Activated naive CD4-positive, alpha-beta T cell treated with Interleukin-2 at 50 U/mL for 16 hours (primary cell): ENCODE measurements at regions not wholly inside any gene's neighbourhood (a gene's known extent, or its start where the extent isn't known, plus 50 kb on each side); places are given as distances from the start of the nearest gene placed in this dataset.

Experiments
- DNase-seq: peaks from one replicate; pipeline ENCODE4 v3.0.0-alpha.2; 2020

GRCh38 chr1:56019472-56019871 is 559.9 kb downstream of the PLPP3 start:
- no peak for DNase-seq

GRCh38 chr1:56017336-56017735 is 562.0 kb downstream of the PLPP3 start:
- no peak for DNase-seq

GRCh38 chr1:56003846-56004245 is 575.5 kb downstream of the PLPP3 start:
- DNase-seq = no peak

DNA sequence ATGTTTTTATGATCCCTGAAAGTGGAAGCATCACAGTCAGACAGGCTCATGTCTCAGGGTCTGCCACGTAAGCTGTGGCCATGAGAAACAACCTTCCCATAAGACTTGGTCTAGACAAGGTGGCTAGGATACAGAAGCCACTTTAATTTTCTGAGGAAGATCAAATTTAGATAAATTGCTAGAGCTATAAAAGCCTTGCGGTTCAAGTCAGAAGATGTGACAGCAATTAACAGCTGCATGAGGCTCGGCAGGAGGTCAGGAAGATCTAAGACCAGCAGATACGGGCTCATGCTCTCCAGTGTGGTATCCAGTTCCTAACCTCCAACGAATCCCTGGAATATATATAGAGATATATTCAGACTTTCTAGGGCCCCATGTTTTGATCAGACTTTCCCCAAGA is 577.1 kb downstream of the PLPP3 start:
- no peak for DNase-seq

DNA sequence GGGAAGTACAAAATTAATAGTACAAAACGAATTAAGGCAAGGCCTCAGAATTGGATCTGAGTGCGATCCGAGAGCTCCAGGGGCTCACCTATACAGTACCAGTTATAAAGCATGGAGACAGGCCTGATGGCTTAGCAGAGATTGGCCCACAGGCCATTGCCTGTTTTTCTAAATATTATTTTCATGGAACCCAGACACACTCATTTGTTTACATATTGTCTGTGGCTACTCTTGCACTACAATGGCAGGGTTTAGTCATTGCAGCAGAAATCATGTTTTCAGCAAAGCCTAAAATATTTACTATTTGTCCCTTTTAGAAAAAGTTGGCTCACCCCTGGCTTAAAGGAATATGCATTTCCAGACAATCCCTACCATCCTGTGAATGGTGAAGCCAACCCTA is 578.9 kb downstream of the PLPP3 start:
- no peak for DNase-seq

- no peak for DNase-seq
Observed at GRCh38 chr1:55997536-55997935, 581.8 kb downstream of the PLPP3 start.

GRCh38 chr1:55993646-55994318 is 585.6 kb downstream of the PLPP3 start:
- DNase-seq = no peak

- no peak for DNase-seq
Observed at GRCh38 chr1:55990007-55990406, 589.4 kb downstream of the PLPP3 start.

GRCh38 chr1:55988963-55989452 is 590.4 kb downstream of the PLPP3 start:
- DNase-seq = no peak

GRCh38 chr1:55987491-55988249 is 591.7 kb downstream of the PLPP3 start:
- no peak for DNase-seq

GRCh38 chr1:55986003-55986402 is 593.4 kb downstream of the PLPP3 start:
- DNase-seq = no peak

DNA sequence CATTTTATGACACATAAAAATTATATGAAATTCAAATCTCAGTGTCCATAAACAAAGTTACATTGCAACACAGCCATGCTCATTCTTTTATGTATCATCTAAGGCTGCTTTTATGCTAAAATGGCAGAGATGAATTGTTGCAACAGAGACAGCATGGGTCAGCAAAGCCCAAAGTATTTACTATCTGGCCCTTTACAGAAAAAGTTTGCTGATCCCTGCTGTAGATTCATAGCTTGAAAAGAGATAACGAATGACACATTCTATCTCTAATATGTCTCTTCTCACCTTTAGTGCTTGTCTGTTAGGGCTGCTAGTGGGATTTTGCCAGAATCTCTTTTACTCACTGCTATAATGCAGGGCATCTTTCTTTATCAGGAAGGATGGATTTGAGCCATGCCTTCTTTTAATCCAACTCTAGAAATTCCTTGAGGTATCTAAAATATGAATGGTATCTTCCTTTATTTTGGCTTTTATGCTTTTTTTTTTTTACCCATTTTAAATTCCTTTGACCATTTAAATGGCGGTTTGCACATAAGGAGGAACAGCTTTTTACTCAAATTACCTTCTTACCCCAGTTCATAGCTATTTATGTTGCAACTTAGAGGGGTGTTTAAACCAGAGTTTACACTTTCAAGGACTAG is 598.2 kb downstream of the PLPP3 start:
- DNase-seq = no peak

DNA sequence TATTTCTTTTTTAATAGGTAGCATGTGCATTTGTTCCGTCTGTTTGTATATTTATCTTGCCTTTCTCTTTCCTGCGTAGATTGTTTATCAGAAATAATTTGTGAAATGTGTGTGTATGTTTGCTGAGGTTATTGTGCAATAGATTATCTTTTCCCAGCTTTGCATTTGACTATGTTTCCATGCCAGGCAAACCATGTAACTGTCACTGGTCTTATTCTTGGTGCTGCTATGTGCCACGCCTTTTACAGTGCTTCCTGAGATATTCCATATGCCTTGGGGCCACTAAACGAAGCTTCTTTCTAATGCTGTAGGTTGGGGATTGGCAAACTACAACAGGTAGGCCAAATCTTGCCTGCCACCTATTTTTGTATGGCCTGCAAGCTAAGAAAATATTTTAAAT is 598.8 kb downstream of the PLPP3 start:
- no peak for DNase-seq

- no peak for DNase-seq
Observed at GRCh38 chr1:55974714-55975441, 604.5 kb downstream of the PLPP3 start.

DNA sequence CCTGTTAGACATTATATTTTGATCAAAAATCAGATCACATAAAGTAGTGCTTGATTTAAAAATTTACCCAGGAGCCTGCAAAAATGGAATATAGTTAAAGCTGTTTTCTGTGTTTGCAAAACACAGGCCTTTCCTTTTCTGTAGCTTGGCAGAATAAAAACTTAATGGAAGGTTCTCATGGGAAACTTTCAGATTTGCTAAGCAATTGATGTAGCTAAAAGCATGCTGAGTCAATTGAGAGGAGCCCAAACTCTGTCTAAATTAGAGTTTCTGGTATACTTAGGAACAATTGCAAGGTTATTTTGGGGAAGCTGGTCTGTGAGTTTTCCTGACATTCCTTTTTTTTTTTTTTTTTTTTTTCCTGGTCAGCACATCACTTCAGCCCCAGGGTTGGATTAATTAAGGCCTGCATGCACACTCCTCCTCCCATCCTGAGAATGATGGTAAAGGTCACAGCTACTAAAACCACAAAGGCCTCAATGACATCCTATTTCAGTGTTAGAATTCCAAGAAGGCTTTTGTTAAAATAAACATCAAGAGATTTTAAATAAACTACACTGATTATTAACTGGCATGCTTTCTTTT is 608.7 kb downstream of the PLPP3 start:
- DNase-seq = no peak

DNA sequence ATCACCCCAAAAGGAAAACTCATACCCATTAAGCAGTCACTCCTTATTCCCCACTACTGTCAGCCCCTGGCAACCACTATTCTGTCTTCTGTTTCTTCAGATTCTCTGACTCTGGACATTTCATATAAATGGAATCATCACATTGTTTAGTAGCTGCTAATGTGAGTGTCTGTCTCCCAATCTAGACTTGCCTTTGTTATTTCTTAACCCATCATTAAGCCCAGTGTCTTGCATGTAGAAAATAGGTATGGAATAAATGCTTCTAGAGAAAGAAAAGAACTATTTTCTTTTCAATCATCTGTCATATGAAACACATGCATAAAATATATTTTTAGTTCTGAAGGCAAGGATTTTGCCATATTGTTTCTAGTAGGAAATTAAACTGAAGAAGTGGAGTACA is 610.0 kb downstream of the PLPP3 start:
- DNase-seq = no peak

DNA sequence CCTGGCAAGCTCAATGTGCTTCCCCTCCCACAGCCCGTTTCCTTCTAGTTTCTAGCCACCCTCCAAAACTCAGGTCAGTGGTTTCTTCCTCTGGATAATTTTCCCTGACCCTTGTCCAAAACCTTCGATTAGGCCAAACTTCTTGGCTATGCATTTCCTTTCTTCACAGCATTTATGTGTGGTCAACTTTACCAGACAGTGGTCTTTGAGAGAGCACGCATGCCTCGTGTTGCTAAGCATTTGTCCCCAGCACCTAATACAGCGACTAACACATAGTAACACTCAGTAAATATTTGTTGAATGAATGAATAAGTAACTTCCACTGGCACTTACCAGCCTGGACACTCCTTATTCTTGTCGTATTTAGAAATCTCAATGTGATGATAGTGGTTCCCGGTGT is 610.7 kb downstream of the PLPP3 start:
- no peak for DNase-seq

DNA sequence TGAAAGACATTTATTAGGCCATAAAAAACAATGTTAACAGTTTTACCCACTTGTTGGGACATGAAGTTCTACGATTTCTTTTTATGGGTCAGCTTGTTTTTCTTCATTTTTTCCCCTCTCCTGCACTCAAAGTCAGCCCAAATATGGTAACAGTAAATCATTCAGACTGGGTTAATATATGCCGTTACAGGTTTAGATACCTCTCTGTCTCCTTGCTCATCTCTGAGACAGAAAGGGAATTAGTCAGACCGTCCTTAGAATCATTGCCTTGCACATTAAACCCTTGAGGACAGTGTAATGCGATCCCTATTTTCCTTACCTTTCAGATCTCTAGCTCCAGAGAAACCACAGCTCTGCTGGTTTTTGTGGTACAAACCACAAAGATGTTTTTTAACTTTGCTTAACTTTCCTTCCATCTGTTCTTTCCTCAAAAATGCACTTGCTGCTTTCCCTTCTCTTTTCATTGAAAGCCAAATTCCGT is 613.3 kb downstream of the PLPP3 start:
- DNase-seq = no peak

DNA sequence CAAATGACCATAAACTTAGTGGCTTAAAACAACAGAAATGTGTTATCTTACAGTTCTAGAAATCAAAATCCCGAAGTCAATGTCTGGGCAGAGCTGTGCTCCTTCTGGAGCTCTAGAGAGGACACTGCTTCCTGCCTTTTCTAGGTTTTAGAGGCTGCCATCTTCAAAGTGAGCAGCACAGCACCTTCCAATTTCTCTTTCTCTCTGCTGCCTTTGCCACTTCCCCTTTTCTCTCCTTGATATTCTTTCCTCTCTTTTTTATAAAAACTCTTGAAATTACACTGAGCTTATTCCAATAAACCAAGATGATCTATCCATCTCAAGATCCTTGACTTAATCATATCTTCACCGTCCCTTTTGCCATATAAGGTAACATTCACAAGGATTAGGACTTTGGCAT is 616.9 kb downstream of the PLPP3 start:
- DNase-seq = no peak

- DNase-seq = no peak
Observed at GRCh38 chr1:55959136-55959548, 620.2 kb downstream of the PLPP3 start.

GRCh38 chr1:55958498-55958897 is 620.9 kb downstream of the PLPP3 start:
- no peak for DNase-seq

DNA sequence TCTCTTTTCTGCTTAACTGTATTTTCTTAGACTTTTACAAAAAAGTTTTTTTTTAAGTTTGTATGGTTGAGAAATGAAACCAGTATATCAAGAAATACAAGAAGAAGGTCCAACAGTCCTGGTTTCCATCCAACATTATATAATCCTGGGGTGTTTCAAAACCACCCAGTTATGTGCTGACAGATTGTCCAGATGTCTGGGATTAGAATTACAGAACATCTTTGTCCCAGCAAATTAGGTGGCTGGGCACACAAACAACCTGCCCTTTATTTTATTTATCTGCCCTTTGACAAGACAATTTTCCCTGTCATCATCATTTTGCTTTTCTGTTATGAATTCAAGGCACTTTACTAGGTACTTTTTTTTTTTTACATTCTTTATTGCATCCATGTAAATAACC is 622.1 kb downstream of the PLPP3 start:
- no peak for DNase-seq
